ENCODE measurements at regions not wholly inside any gene's neighbourhood (a gene's known extent, or its start where the extent isn't known, plus 50 kb on each side); places are given as distances from the start of the nearest gene placed in this dataset.

GRCh38 chr7:42489299-42489698 is 252.3 kb upstream of the GLI3 start:
- H3K4me1 ChIP-seq (ENCODE audit: control insufficient read depth in 1 of 2, insufficient read depth in 2 of 2, low read length in 2 of 2) = no peaks in the 10 kb centered on the region
- H3K9ac ChIP-seq (ENCODE audit: low read length) = no peak overlapping the region
- no peak overlapping the region for H3K4me3 ChIP-seq (replicated peaks in 1 of 2; ENCODE audit: low read depth in 1 of 2, low read length in 2 of 2)
- ChIA-PET POLR2A (no interaction called here), CTCF (no interaction called here), RAD21 (ENCODE audit: low non-redundant PET in 1 of 2, low total read pairs in 2 of 2, uncharacterized antibody in 2 of 2, unreplicated experiment in 2 of 2) (no interaction called here)
- no peaks in the 10 kb centered on the region for H3K36me3 ChIP-seq (ENCODE audit: control insufficient read depth in 1 of 2, insufficient read depth in 2 of 2, low read length in 2 of 2)
- no peaks in the 10 kb centered on the region for H3K79me2 ChIP-seq (ENCODE audit: insufficient read depth, low read length)
- no peak overlapping the region for H2AFZ ChIP-seq (ENCODE audit: low read depth, low read length, poor library complexity, severe bottlenecking)
- TF ChIP-seq EZH2 (IDR thresholded peaks at IDR 0.05) (no peak), CTCF (IDR thresholded peaks at IDR 0.05 in 2 of 3, conservative IDR thresholded peaks at IDR 0.05 in 1 of 3; ENCODE audit: borderline replicate concordance in 1 of 3, insufficient read depth in 1 of 3, low read depth in 2 of 3, low read length in 2 of 3) (no peak), ZNF274 (IDR thresholded peaks at IDR 0.05; ENCODE audit: low read depth, low read length) (no peak), ZFX (IDR thresholded peaks at IDR 0.05) (no peak), MAX (IDR thresholded peaks at IDR 0.05) (no peak)
- no peak overlapping the region for H3K4me2 ChIP-seq (ENCODE audit: low read length)
- no peak for ATAC-seq
- no peak for DNase-seq (ENCODE audit: low read depth, low spot score)
- H3K9me3 ChIP-seq (ENCODE audit: control insufficient read depth in 1 of 2, insufficient read depth in 1 of 2, low read depth in 1 of 2, low read length in 2 of 2) = peaks cover 0 to 4% of the 10 kb centered on the region in 2 experiments; a peak in 1 of 4 replicates
- intact Hi-C loops (cut with micrococcal nuclease) = no loop called here
- no TSS peak for BruUV-seq (replicated peaks)
- no peaks in the 10 kb centered on the region for H4K20me1 ChIP-seq (ENCODE audit: insufficient read depth)
- no peak overlapping the region for H3K27ac ChIP-seq (ENCODE audit: low read depth, low read length)
- H3K9me2 ChIP-seq (ENCODE audit: insufficient read depth) = no peaks in the 10 kb centered on the region
- H3K27me3 ChIP-seq (ENCODE audit: insufficient read depth, low read length) = no peaks in the 10 kb centered on the region

- CTCF ChIA-PET = no interaction called here
- no peaks in the 10 kb centered on the region for H3K4me1 ChIP-seq (ENCODE audit: control insufficient read depth in 1 of 2, insufficient read depth in 2 of 2, low read length in 2 of 2)
- no peaks in the 10 kb centered on the region for H3K79me2 ChIP-seq (ENCODE audit: insufficient read depth, low read length)
- H4K20me1 ChIP-seq (ENCODE audit: insufficient read depth) = no peaks in the 10 kb centered on the region
- no peaks in the 10 kb centered on the region; the same call in 1 of the 2 replicates for H3K27me3 ChIP-seq (ENCODE audit: insufficient read depth, low read length)
- no peak for DNase-seq (ENCODE audit: low read depth, low spot score)
- no peaks in the 10 kb centered on the region for H3K36me3 ChIP-seq (ENCODE audit: control insufficient read depth in 1 of 2, insufficient read depth in 2 of 2, low read length in 2 of 2)
- H3K9me2 ChIP-seq (ENCODE audit: insufficient read depth) = no peaks in the 10 kb centered on the region
- POLR2A ChIA-PET = no interaction called here
- no peak for ATAC-seq
- no peak overlapping the region for H2AFZ ChIP-seq (ENCODE audit: low read depth, low read length, poor library complexity, severe bottlenecking)
- RAD21 ChIA-PET (ENCODE audit: low non-redundant PET in 1 of 2, low total read pairs in 2 of 2, uncharacterized antibody in 2 of 2, unreplicated experiment in 2 of 2) = no interaction called here
- H3K9me3 ChIP-seq (ENCODE audit: control insufficient read depth in 1 of 2, insufficient read depth in 1 of 2, low read depth in 1 of 2, low read length in 2 of 2) = no peaks in the 10 kb centered on the region; a peak in 1 of 4 replicates
- no TSS peak for BruUV-seq (replicated peaks)
- no peak overlapping the region for H3K27ac ChIP-seq (ENCODE audit: low read depth, low read length)
- H3K4me3 ChIP-seq (replicated peaks in 1 of 2; ENCODE audit: low read depth in 1 of 2, low read length in 2 of 2) = no peak overlapping the region
- no peak overlapping the region for H3K4me2 ChIP-seq (ENCODE audit: low read length)
- intact Hi-C loops (cut with micrococcal nuclease) = no loop called here
- H3K9ac ChIP-seq (ENCODE audit: low read length) = no peak overlapping the region
- TF ChIP-seq ELF1 (IDR thresholded peaks at IDR 0.05; ENCODE audit: borderline replicate concordance, low read depth) = no peak
- no peak for TF ChIP-seq JUND (IDR thresholded peaks at IDR 0.05)
- TF ChIP-seq ZNF274 (IDR thresholded peaks at IDR 0.05; ENCODE audit: low read depth, low read length) = no peak
- no peak for TF ChIP-seq SP1 (IDR thresholded peaks at IDR 0.05; ENCODE audit: low read depth)
- TF ChIP-seq ZBTB33 (IDR thresholded peaks at IDR 0.05; ENCODE audit: extremely low read depth, insufficient replicate concordance, low read length) = no peak
- no peak for TF ChIP-seq SRF (IDR thresholded peaks at IDR 0.05; ENCODE audit: low read depth)
- TF ChIP-seq YY1 (IDR thresholded peaks at IDR 0.05; ENCODE audit: extremely low read depth, insufficient replicate concordance, low read depth, low read length) = no peak
- TF ChIP-seq SIN3A (IDR thresholded peaks at IDR 0.05; ENCODE audit: low read depth) = no peak
- TF ChIP-seq CTCF (IDR thresholded peaks at IDR 0.05 in 2 of 3, conservative IDR thresholded peaks at IDR 0.05 in 1 of 3; ENCODE audit: borderline replicate concordance in 1 of 3, insufficient read depth in 1 of 3, low read depth in 2 of 3, low read length in 2 of 3) = no peak
- no peak for TF ChIP-seq RAD21 (IDR thresholded peaks at IDR 0.05; ENCODE audit: low read depth)
- no peak for TF ChIP-seq POLR2A (IDR thresholded peaks at IDR 0.05; ENCODE audit: borderline replicate concordance, extremely low read depth, insufficient read depth, insufficient read length)
- no peak for TF ChIP-seq EZH2phosphoT487 (IDR thresholded peaks at IDR 0.05; ENCODE audit: borderline replicate concordance)
These were observed 248.3 kb upstream of the GLI3 start for GRCh38 chr7:42485301-42485766.
